ENCODE measurements at regions not wholly inside any gene's neighbourhood (a gene's known extent, or its start where the extent isn't known, plus 50 kb on each side); places are given as distances from the start of the nearest gene placed in this dataset.

GRCh38 chr9:126127591-126127990 lies 199.0 kb upstream of the MVB12B start:
- DNase-seq = no peak

GRCh38 chr9:126128494-126129142 lies 198.0 kb upstream of the MVB12B start:
- no peak for DNase-seq

GRCh38 chr9:126131066-126132010 lies 195.3 kb upstream of the MVB12B start:
- DNase-seq = no peak

- no peak for DNase-seq
These were observed 193.9 kb upstream of the MVB12B start for GRCh38 chr9:126132746-126133145.

- no peak for DNase-seq
These were observed 182.4 kb upstream of the MVB12B start for GRCh38 chr9:126144196-126144595.

GRCh38 chr9:126144603-126145456 lies 181.8 kb upstream of the MVB12B start:
- no peak for DNase-seq

GRCh38 chr9:126145887-126146253 lies 180.8 kb upstream of the MVB12B start:
- no peak for DNase-seq

GRCh38 chr9:126146254-126147145 lies 180.1 kb upstream of the MVB12B start:
- no peak for DNase-seq

GRCh38 chr9:126147186-126147935 lies 179.3 kb upstream of the MVB12B start:
- DNase-seq = no peak

GRCh38 chr9:126147936-126148870 lies 178.4 kb upstream of the MVB12B start:
- DNase-seq = no peak

GRCh38 chr9:126148994-126149393 lies 177.6 kb upstream of the MVB12B start:
- no peak for DNase-seq

GRCh38 chr9:126149661-126150060 lies 177.0 kb upstream of the MVB12B start:
- no peak for DNase-seq

GRCh38 chr9:126150411-126151030 lies 176.1 kb upstream of the MVB12B start:
- DNase-seq = no peak

- no peak for DNase-seq
These were observed 175.5 kb upstream of the MVB12B start for GRCh38 chr9:126151031-126151685.

GRCh38 chr9:126151686-126152134 lies 174.9 kb upstream of the MVB12B start:
- no peak for DNase-seq

GRCh38 chr9:126152622-126153362 lies 173.8 kb upstream of the MVB12B start:
- DNase-seq = no peak

GRCh38 chr9:126153382-126153781 lies 173.2 kb upstream of the MVB12B start:
- DNase-seq = no peak

- no peak for DNase-seq
These were observed 172.3 kb upstream of the MVB12B start for GRCh38 chr9:126154182-126154827.
